SK-N-SH (cell line): ENCODE measurements at regions not wholly inside any gene's neighbourhood (a gene's known extent, or its start where the extent isn't known, plus 50 kb on each side); places are given as distances from the start of the nearest gene placed in this dataset.

Experiments
- CHD2 ChIP-seq: fragments of 150-350 bp; IDR thresholded peaks from 2 replicates; pipeline ENCODE4 v1.6.1; 2018; ENCODE audit warnings: low read length; ENCODE audit not compliant: partially characterized antibody
- ELF1 ChIP-seq: IDR thresholded peaks from 2 replicates; pipeline ENCODE4 v1.4.0; 2012
- EZH2phosphoT487 ChIP-seq: fragments of 200-600 bp; sonication (generic); IDR thresholded peaks from 2 replicates; pipeline ENCODE4 v1.6.1; 2017; ENCODE audit warnings: low read depth, mixed run types, mild to moderate bottlenecking, antibody characterized with exemption, moderate library complexity, borderline replicate concordance
- JUND ChIP-seq: IDR thresholded peaks from 2 replicates; pipeline ENCODE4 v1.4.0; 2012
- POLR2AphosphoS5 ChIP-seq: IDR thresholded peaks from 2 replicates; pipeline ENCODE4 v1.6.1; 2012; ENCODE audit warnings: low read depth, low read length
- YY1 ChIP-seq: IDR thresholded peaks from 2 replicates; pipeline ENCODE4 v1.4.0; 2012; ENCODE audit warnings: low read depth, mild to moderate bottlenecking
- TF ChIP-seq, protein P1 (sequence below): fragments of 200-600 bp; sonication (generic); IDR thresholded peaks from 2 replicates; pipeline ENCODE4 v1.6.1; 2017; ENCODE audit warnings: antibody characterized with exemption, mild to moderate bottlenecking, moderate library complexity
- TF ChIP-seq, protein P2 (sequence below): IDR thresholded peaks from 2 replicates; pipeline ENCODE4; 2012
- TF ChIP-seq, protein P3 (sequence below): IDR thresholded peaks from 2 replicates; pipeline ENCODE4 v1.6.1; 2012; ENCODE audit warnings: mild to moderate bottlenecking, low read depth, low read length, moderate library complexity

DNA sequence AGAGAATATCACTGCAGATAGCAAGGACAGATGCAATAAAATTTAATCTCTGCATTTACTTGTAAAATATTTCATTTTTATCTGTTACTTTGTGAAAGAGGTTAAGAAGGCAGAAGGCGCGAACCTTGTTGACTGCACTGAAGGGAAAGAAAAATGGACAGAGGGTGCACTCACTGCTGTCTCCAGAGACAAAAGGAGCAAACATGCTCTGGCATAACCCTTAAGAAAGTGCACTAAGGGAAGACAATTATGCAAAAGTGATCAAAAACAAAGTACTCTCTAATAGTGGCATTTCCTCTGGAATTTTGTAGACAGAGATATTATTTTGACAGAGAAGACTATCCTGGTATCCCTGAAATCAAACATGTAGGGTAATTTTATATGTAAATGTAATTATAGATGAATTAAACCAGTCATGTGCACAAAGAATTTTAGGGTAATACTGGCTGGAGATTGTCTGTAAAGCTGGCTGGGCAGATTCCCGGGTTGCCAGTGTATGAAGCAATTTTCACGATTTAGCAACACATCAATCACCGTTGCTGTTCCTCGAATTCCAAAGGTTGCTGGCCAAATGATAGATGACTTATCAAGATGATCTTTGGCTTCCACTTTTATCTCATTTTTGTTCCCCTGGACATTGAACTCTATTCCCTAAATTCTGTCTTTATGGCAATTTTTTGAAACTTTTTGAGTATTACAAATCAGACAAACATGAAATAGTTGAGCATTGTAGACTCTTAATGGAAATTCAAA, 1176.9 kb downstream of the SUCLG1 start:
- TF ChIP-seq YY1, result no peak
- TF ChIP-seq, protein P1, sequence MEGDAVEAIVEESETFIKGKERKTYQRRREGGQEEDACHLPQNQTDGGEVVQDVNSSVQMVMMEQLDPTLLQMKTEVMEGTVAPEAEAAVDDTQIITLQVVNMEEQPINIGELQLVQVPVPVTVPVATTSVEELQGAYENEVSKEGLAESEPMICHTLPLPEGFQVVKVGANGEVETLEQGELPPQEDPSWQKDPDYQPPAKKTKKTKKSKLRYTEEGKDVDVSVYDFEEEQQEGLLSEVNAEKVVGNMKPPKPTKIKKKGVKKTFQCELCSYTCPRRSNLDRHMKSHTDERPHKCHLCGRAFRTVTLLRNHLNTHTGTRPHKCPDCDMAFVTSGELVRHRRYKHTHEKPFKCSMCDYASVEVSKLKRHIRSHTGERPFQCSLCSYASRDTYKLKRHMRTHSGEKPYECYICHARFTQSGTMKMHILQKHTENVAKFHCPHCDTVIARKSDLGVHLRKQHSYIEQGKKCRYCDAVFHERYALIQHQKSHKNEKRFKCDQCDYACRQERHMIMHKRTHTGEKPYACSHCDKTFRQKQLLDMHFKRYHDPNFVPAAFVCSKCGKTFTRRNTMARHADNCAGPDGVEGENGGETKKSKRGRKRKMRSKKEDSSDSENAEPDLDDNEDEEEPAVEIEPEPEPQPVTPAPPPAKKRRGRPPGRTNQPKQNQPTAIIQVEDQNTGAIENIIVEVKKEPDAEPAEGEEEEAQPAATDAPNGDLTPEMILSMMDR, result no peak
- no peak for TF ChIP-seq POLR2AphosphoS5
- no peak for TF ChIP-seq CHD2
- no peak for TF ChIP-seq EZH2phosphoT487
- TF ChIP-seq, protein P2, sequence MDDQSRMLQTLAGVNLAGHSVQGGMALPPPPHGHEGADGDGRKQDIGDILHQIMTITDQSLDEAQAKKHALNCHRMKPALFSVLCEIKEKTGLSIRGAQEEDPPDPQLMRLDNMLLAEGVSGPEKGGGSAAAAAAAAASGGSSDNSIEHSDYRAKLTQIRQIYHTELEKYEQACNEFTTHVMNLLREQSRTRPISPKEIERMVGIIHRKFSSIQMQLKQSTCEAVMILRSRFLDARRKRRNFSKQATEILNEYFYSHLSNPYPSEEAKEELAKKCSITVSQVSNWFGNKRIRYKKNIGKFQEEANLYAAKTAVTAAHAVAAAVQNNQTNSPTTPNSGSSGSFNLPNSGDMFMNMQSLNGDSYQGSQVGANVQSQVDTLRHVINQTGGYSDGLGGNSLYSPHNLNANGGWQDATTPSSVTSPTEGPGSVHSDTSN, result no peak
- no peak for TF ChIP-seq JUND
- no peak for TF ChIP-seq ELF1
- TF ChIP-seq, protein P3, sequence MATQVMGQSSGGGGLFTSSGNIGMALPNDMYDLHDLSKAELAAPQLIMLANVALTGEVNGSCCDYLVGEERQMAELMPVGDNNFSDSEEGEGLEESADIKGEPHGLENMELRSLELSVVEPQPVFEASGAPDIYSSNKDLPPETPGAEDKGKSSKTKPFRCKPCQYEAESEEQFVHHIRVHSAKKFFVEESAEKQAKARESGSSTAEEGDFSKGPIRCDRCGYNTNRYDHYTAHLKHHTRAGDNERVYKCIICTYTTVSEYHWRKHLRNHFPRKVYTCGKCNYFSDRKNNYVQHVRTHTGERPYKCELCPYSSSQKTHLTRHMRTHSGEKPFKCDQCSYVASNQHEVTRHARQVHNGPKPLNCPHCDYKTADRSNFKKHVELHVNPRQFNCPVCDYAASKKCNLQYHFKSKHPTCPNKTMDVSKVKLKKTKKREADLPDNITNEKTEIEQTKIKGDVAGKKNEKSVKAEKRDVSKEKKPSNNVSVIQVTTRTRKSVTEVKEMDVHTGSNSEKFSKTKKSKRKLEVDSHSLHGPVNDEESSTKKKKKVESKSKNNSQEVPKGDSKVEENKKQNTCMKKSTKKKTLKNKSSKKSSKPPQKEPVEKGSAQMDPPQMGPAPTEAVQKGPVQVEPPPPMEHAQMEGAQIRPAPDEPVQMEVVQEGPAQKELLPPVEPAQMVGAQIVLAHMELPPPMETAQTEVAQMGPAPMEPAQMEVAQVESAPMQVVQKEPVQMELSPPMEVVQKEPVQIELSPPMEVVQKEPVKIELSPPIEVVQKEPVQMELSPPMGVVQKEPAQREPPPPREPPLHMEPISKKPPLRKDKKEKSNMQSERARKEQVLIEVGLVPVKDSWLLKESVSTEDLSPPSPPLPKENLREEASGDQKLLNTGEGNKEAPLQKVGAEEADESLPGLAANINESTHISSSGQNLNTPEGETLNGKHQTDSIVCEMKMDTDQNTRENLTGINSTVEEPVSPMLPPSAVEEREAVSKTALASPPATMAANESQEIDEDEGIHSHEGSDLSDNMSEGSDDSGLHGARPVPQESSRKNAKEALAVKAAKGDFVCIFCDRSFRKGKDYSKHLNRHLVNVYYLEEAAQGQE, result no peak
